ENCODE measurements at regions not wholly inside any gene's neighbourhood (a gene's known extent, or its start where the extent isn't known, plus 50 kb on each side); places are given as distances from the start of the nearest gene placed in this dataset.
A peak's percentile ranks its signal among the peaks of the same experiment; 100 is the strongest.

DNA sequence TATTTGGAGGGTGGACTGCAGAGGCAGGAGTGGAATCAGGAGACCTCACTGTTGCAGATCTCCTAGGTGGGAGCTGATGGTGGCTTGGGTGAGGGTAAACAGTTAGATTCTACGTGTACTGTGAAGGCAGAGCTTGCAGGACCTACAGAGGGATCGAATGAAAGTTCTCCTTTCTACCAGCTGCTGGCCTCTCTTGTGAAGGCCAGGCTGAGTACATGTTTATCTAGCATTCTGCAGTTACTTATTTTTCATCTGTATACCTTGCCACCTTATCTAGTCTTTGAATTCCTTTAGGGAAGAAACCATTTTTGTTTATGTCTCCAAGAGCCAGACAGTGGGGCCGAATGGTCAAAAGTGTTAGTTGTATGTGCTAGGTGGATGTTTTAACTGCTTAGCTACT, 57.6 kb downstream of the PTTG1 start:
- intact Hi-C loops (cut with micrococcal nuclease), result no loop called here

DNA sequence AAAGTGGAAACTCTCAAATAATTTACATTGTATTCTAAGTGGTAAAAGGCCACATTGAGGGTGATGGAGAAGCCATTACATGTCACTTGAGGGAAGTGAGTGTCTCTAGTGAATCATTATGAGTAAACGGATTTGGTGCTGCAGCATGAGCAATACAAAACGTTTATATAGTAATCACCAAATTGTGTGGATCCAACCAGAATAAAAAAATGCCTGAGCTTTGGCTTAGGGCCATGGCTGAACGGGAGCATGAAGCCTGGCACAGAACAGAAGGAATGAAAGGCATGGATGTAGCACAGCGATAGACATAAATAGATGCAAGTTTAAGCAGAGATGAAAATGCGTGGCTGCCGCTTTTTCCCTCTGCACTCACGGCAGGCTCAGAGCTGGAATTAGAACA, 58.3 kb downstream of the PTTG1 start:
- Mint-ChIP-seq H3K4me1 (ENCODE audit: low read depth) (peaks cover 75% of the 10 kb centered on the region), H3K4me3 (peak overlapping the region; percentile 30), H3K36me3 (peaks cover 45% of the 10 kb centered on the region)

More for the DNA sequence above, 57.6 kb downstream of the PTTG1 start:
- H3K9me3 Mint-ChIP-seq, result no peaks in the 10 kb centered on the region
- ChIA-PET POLR2A (interaction anchor here (4.8 kb wide), 1 partner anchor 11 kb away, joined by 30 read pairs; no protein-coding TSS in a partner anchor), CTCF (interaction anchor here (1.0 to 4.4 kb wide), 3 partner anchors 12 to 57 kb away, joined by 4 to 28 read pairs (median 6); partner anchors contain the start of gene PTTG1)
- H3K27ac Mint-ChIP-seq, result peak overlapping the region; percentile 79
- H3K27me3 Mint-ChIP-seq, result no peaks in the 10 kb centered on the region
- peak overlapping the region; percentile 30 for H3K4me3 Mint-ChIP-seq
- no peak for DNase-seq
- peaks cover 74% of the 10 kb centered on the region for H3K4me1 Mint-ChIP-seq (ENCODE audit: low read depth)
- peaks cover 40% of the 10 kb centered on the region for H3K36me3 Mint-ChIP-seq

DNA sequence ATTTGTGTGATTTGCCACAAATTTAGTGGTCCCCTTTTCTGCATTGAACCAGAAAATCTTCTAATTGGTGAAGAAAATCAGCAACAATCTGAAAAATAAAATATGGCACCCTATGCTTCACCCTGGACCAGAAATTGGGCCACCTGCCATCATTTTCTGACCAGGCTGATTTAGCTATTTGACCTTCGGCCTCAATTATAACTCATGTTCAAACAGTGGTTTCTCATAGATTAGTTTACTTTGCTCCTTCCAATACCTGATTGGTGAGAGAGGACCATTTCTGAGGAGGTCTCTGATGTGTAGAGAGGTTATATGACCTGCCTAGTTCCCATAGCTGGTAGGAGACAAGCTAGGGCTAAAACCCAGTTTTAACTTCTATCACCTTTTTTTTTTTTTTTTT, 59.0 kb downstream of the PTTG1 start:
- Mint-ChIP-seq H3K27me3 (no peaks in the 10 kb centered on the region), H3K27ac (no peak overlapping the region), H3K4me1 (ENCODE audit: low read depth) (peaks cover 76% of the 10 kb centered on the region), H3K9me3 (no peaks in the 10 kb centered on the region), H3K4me3 (no peak overlapping the region), H3K36me3 (peaks cover 49% of the 10 kb centered on the region)
- DNase-seq, result no peak
- ChIA-PET CTCF (interaction anchor here (4.4 kb wide), 1 partner anchor 42 kb away, joined by 28 read pairs; no protein-coding TSS in a partner anchor), POLR2A (interaction anchor here (0.7 to 4.8 kb wide), 2 partner anchors 12 to 59 kb away, joined by 3 to 30 read pairs; partner anchors contain the start of gene PTTG1)
- intact Hi-C loops (cut with micrococcal nuclease), result no loop called here

More for the DNA sequence above, 58.3 kb downstream of the PTTG1 start:
- intact Hi-C loops (cut with micrococcal nuclease), result no loop called here
- DNase-seq, result no peak
- no peaks in the 10 kb centered on the region for H3K27me3 Mint-ChIP-seq
- peak overlapping the region; percentile 79 for H3K27ac Mint-ChIP-seq
- ChIA-PET POLR2A (interaction anchor here (0.7 to 4.8 kb wide), 2 partner anchors 12 to 58 kb away, joined by 3 to 30 read pairs; partner anchors contain the start of gene PTTG1), CTCF (interaction anchor here (1.0 to 4.4 kb wide), 2 partner anchors 13 to 41 kb away, joined by 4 to 28 read pairs; no protein-coding TSS in a partner anchor)
- no peaks in the 10 kb centered on the region for H3K9me3 Mint-ChIP-seq

DNA sequence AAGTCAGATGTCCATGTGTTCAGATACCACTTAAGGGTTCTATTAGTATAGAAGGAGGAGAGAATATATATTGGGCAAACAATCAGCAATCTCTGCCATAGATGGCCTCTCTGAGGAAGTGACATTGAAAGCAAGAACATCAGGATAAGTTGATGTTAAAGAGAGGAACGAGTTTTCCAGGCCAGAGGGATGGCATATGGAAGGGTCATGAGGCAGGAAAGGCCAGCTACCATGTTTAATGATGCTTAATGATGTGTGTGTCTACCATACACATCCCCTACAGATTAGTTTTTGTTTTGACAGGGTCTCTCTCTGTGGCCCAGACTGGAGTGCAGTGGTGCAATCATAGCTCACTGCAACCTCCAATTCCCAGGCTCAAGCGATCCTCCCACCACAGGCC, 63.0 kb downstream of the PTTG1 start:
- peaks cover 50% of the 10 kb centered on the region for H3K36me3 Mint-ChIP-seq
- POLR2A ChIA-PET, result interaction anchor here (1.4 kb wide), 1 partner anchor 22 kb away, joined by 4 read pairs; no protein-coding TSS in a partner anchor
- H3K4me3 Mint-ChIP-seq, result no peak overlapping the region
- intact Hi-C loops (cut with micrococcal nuclease), result no loop called here
- peak overlapping the region; percentile 33 for H3K27ac Mint-ChIP-seq
- no peaks in the 10 kb centered on the region for H3K9me3 Mint-ChIP-seq
- DNase-seq, result no peak
- peaks cover 60% of the 10 kb centered on the region for H3K4me1 Mint-ChIP-seq (ENCODE audit: low read depth)
- CTCF ChIA-PET, result interaction anchor here (1.3 kb wide), 1 partner anchor 23 kb away, joined by 5 read pairs; no protein-coding TSS in a partner anchor
- no peaks in the 10 kb centered on the region for H3K27me3 Mint-ChIP-seq

DNA sequence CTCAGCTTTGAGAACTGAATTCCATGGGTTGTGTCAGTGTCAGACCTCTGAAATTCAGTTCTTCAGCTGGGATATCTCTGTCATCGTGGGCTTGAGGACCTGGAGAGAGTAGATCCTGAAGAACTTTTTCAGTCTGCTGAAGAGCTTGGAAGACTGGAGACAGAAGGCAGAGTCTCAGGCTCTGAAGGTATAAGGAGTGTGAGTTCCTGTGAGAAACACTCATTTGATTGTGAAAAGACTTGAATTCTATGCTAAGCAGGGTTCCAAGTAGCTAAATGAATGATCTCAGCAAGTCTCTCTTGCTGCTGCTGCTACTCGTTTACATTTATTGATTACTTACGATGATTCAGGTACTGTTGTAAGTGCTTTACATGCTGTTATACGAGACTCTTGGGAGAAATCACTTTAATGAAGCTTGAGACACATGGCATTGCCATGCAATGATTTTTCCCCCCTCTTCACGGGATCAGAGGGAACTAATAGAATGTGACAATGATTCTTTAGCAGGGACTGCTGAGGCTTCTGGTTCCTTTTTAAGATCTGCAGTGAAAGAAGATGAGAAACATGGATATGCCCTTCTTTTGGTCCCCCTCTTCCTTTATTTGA, 63.8 kb downstream of the PTTG1 start:
- intact Hi-C loops (cut with micrococcal nuclease), result no loop called here
- peaks cover 52% of the 10 kb centered on the region for H3K4me1 Mint-ChIP-seq (ENCODE audit: low read depth)
- H3K4me3 Mint-ChIP-seq, result no peak overlapping the region
- H3K27me3 Mint-ChIP-seq, result no peaks in the 10 kb centered on the region
- POLR2A ChIA-PET, result interaction anchor here (1.4 kb wide), 1 partner anchor 21 kb away, joined by 4 read pairs; no protein-coding TSS in a partner anchor
- H3K27ac Mint-ChIP-seq, result peak overlapping the region; percentile 71
- CTCF ChIA-PET, result interaction anchor here (1.3 to 2.3 kb wide), 2 partner anchors 22 to 47 kb away, joined by 5 to 9 read pairs; no protein-coding TSS in a partner anchor
- no peaks in the 10 kb centered on the region for H3K9me3 Mint-ChIP-seq
- DNase-seq, result no peak
- H3K36me3 Mint-ChIP-seq, result peaks cover 46% of the 10 kb centered on the region

DNA sequence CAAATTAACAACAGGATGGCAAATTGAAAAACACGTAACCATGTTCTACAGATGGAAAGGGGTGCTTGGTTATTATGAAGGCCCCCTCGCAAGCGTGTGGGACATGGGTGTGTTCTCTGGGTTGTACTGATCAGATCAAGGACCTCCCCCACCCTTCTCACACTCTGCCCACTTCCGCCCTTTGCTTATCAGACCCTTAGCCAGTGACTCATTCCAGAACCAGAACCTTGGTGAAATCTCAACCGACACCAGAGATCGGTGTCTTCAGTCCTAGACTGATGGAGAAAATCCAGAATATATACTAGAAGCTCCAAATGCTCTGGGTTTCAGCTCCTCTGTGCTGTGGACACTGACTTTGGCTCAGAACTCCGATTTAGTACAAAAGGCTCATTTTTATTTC, 64.9 kb downstream of the PTTG1 start:
- H3K36me3 Mint-ChIP-seq, result peaks cover 44% of the 10 kb centered on the region
- intact Hi-C loops (cut with micrococcal nuclease), result no loop called here
- peak; percentile 74 for DNase-seq
- peaks cover 50% of the 10 kb centered on the region for H3K4me1 Mint-ChIP-seq (ENCODE audit: low read depth)
- H3K27me3 Mint-ChIP-seq, result no peaks in the 10 kb centered on the region
- H3K27ac Mint-ChIP-seq, result peak overlapping the region; percentile 71
- POLR2A ChIA-PET, result no interaction called here
- CTCF ChIA-PET, result interaction anchor here (0.7 to 2.3 kb wide), 2 partner anchors 21 to 48 kb away, joined by 3 to 9 read pairs; no protein-coding TSS in a partner anchor
- H3K9me3 Mint-ChIP-seq, result no peaks in the 10 kb centered on the region
- H3K4me3 Mint-ChIP-seq, result peak overlapping the region; percentile 27

DNA sequence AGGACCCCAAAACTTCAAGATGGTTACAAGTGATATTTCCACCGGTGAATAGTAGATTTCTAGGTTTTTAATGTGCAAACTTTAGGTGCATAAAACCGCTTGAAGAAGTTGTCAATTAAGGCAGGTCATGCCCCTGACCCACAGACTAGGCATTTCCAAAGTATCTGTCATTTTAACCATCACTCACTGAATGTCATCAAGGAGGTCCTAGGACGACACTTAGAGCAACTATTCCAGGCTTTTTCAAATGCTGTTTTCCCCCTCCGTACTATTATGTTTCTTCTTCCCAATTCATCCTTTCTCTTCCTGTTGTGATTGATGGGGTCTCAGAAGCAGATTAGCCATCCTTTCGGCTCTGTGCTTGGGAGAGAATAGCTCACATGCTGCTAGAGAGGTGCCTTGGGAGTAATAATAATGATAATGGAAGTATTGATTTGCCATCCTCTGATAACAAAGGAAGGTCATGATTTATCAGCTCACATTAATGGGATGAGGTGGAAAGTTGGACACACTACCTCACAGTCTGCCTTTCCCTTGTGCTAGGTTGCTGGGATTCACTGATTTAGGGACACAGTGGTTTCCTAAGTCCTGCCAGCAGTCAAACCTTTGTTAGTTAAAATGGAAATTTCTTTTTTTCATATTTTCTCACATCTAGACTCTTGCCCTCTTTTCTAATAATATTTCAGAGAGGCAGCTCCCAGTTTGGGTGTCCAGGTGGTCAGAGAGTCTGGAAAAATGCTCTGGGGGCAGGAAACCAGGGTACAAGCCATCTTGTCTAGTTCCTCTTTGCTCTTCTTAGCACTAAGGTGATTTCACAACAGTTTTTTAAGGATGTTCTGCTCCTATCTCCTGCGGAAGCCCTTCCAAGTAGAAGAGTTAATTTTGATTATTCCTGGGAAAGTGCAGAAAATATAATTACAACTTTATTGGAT, 67.0 kb downstream of the PTTG1 start:
- Mint-ChIP-seq H3K27me3 (no peaks in the 10 kb centered on the region), H3K4me3 (no peak overlapping the region), H3K36me3 (peaks cover 39% of the 10 kb centered on the region), H3K4me1 (ENCODE audit: low read depth) (peaks cover 36% of the 10 kb centered on the region), H3K27ac (peak overlapping the region; percentile 28), H3K9me3 (no peaks in the 10 kb centered on the region)
- DNase-seq, result no peak
- POLR2A ChIA-PET, result interaction anchor here (0.9 to 1.3 kb wide), 3 partner anchors 10 to 20 kb away, joined by 3 to 5 read pairs (median 4); no protein-coding TSS in a partner anchor
- CTCF ChIA-PET, result no interaction called here
- intact Hi-C loops (cut with micrococcal nuclease), result no loop called here

DNA sequence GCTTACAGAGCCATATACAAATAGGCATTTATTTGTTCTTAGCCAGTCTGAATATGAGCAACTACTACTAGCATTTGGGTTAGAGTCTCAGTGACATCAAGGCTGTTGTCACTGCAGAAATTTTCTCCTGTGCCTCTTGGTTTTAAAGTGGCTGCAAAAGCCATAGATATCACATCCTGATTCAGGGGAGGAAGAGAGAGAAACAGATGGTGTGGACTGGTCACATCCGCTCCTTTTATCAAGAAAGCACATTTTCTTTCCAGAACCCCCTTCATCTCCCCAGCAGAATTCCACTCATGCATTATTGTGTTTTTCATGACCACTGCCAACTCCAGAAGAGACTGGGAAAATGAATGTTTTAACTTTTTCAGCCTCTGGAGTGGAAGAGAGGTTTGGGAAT, 69.8 kb downstream of the PTTG1 start:
- H3K36me3 Mint-ChIP-seq, result peaks cover 19% of the 10 kb centered on the region
- peaks cover 31% of the 10 kb centered on the region for H3K4me1 Mint-ChIP-seq (ENCODE audit: low read depth)
- H3K9me3 Mint-ChIP-seq, result no peaks in the 10 kb centered on the region
- POLR2A ChIA-PET, result no interaction called here
- no peak for DNase-seq
- no peak overlapping the region for H3K27ac Mint-ChIP-seq
- CTCF ChIA-PET, result interaction anchor here (2.7 kb wide), 1 partner anchor 53 kb away, joined by 9 read pairs; no protein-coding TSS in a partner anchor
- intact Hi-C loops (cut with micrococcal nuclease), result no loop called here
- no peak overlapping the region for H3K4me3 Mint-ChIP-seq
- no peaks in the 10 kb centered on the region for H3K27me3 Mint-ChIP-seq

DNA sequence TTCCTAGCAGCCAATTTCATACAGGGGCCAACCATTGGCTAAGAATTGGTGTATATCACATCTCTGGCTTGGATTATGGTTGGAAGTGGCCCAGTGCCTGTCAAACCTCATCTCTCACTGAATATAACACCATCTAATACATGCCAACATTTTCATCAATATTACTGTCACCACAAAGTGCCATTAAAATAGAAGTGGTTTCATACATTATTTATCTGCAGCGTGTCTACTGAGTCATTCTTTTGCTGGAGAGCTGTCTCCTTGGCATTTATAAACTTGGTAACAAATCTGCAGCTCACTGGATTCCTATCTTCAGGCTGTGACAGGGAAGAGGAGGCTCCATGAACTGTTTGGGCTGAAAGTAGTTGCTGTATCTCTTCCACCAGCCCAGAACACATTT, 70.9 kb downstream of the PTTG1 start:
- no peak overlapping the region for H3K4me3 Mint-ChIP-seq
- ChIA-PET POLR2A (no interaction called here), CTCF (interaction anchor here (2.7 kb wide), 1 partner anchor 54 kb away, joined by 9 read pairs; no protein-coding TSS in a partner anchor)
- H3K27ac Mint-ChIP-seq, result no peak overlapping the region
- peaks cover 28% of the 10 kb centered on the region for H3K4me1 Mint-ChIP-seq (ENCODE audit: low read depth)
- H3K36me3 Mint-ChIP-seq, result peaks cover 10% of the 10 kb centered on the region
- no peaks in the 10 kb centered on the region for H3K9me3 Mint-ChIP-seq
- H3K27me3 Mint-ChIP-seq, result no peaks in the 10 kb centered on the region
- DNase-seq, result no peak
- intact Hi-C loops (cut with micrococcal nuclease), result no loop called here

DNA sequence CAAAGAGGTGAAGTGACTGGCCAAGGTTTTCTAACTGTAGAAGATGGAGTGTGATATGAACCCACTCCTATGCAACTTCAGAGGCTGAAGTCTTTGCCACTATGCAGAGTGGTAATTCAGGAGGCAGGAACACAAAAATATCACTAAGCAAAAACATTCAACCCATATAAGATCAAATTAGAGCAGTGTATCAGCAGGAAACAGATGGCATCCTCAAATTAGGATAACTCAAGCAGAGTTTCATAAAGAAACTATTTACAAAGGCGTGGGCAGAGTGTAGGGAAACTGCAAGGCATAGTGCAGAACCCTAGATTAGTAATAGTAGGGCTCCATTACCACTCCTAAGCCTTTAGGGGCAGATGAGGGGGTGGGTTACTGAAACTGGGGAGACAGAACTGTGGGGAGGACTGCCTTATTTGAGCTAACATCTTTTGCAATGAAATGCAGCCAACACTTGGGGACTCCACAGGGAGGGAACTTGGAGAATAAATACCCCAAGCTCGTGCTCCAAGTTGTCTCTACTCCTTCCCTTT, 72.2 kb downstream of the PTTG1 start:
- Mint-ChIP-seq H3K27ac (no peak overlapping the region), H3K9me3 (no peaks in the 10 kb centered on the region), H3K4me1 (ENCODE audit: low read depth) (peaks cover 27% of the 10 kb centered on the region), H3K4me3 (no peak overlapping the region), H3K36me3 (peaks cover 4% of the 10 kb centered on the region), H3K27me3 (no peaks in the 10 kb centered on the region)
- POLR2A ChIA-PET, result interaction anchor here (1.3 kb wide), 1 partner anchor 26 kb away, joined by 3 read pairs; no protein-coding TSS in a partner anchor
- intact Hi-C loops (cut with micrococcal nuclease), result no loop called here
- CTCF ChIA-PET, result interaction anchor here (2.7 kb wide), 2 partner anchors 13 to 55 kb away, joined by 11 to 17 read pairs; no protein-coding TSS in a partner anchor
- DNase-seq, result no peak

DNA sequence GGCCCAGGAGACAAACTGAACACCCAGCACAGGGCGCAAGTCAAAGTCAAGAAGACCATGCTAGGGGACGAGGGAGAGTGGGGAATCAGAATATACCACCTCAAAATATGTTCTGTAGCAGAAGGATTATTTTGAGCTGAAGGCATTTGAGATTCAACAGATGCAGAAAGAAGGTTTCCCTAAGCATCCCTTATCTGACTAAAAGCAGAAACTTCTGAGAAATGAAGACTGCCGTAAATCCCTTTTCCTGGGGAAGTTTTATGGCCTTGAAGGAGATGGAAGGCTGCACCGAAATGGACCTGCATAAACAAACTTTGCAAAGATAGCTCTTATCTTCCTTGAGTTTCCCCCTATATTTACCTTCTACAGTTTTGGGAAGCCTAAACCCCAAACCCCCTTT, 72.8 kb downstream of the PTTG1 start:
- no peaks in the 10 kb centered on the region for H3K27me3 Mint-ChIP-seq
- H3K4me3 Mint-ChIP-seq, result no peak overlapping the region
- no peak for DNase-seq
- peaks cover 27% of the 10 kb centered on the region for H3K4me1 Mint-ChIP-seq (ENCODE audit: low read depth)
- ChIA-PET POLR2A (interaction anchor here (1.3 kb wide), 1 partner anchor 26 kb away, joined by 3 read pairs; no protein-coding TSS in a partner anchor), CTCF (interaction anchor here (2.7 kb wide), 2 partner anchors 13 to 56 kb away, joined by 11 to 17 read pairs; no protein-coding TSS in a partner anchor)
- H3K27ac Mint-ChIP-seq, result no peak overlapping the region
- H3K9me3 Mint-ChIP-seq, result no peaks in the 10 kb centered on the region
- H3K36me3 Mint-ChIP-seq, result peaks cover 4% of the 10 kb centered on the region
- intact Hi-C loops (cut with micrococcal nuclease), result no loop called here

All from activated CD4-positive, alpha-beta memory T cell treated with anti-CD3 and anti-CD28 coated beads for 36 hours (primary cell).